Activated B cell treated with CpG ODN at 0.5 μM for 24 hours (primary cell): ENCODE measurements at regions not wholly inside any gene's neighbourhood (a gene's known extent, or its start where the extent isn't known, plus 50 kb on each side); places are given as distances from the start of the nearest gene placed in this dataset.
"Not testable (repeated sequence)": the region's sequence is repeated elsewhere in the genome, so short reads cannot be mapped to it uniquely, and the experiment has no call there.

ENCODE experiments used
- ATAC-seq: fragments of 200-7000 bp; cut with Tn5 transposase; one replicate; pipeline ENCODE4 v1.10.0; 2021; ENCODE audit warnings: low read depth, mild to moderate bottlenecking, moderate library complexity
- CTCF ChIA-PET: fragments of 350-600 bp; sonication (Branson Sonifier 250); formaldehyde crosslinking; loops from one replicate; lab custom pipeline; 2021; ENCODE audit warnings: antibody characterized with exemption; lab: Charles Lee
- POLR2A ChIA-PET: fragments of 350-600 bp; sonication (Branson Sonifier 250); formaldehyde crosslinking; loops from one replicate; lab custom pipeline; 2021; ENCODE audit warnings: antibody characterized with exemption; lab: Charles Lee
- DNase-seq: peaks from one replicate; pipeline ENCODE4 v3.0.0; 2022
- H3K27ac Mint-ChIP-seq: one replicate; pipeline ENCODE4 v1.8.0; 2020; ENCODE audit warnings: mixed read lengths
- H3K27me3 Mint-ChIP-seq: one replicate; pipeline ENCODE4 v1.8.0; 2021; ENCODE audit warnings: mixed read lengths
- H3K36me3 Mint-ChIP-seq: one replicate; pipeline ENCODE4 v1.8.0; 2021; ENCODE audit warnings: low read depth, mixed read lengths
- H3K4me1 Mint-ChIP-seq: one replicate; pipeline ENCODE4 v1.8.0; 2021; ENCODE audit warnings: mixed read lengths
- H3K4me3 Mint-ChIP-seq: one replicate; pipeline ENCODE4 v1.8.0; 2020; ENCODE audit warnings: mild to moderate bottlenecking, mixed read lengths
- H3K9me3 Mint-ChIP-seq: one replicate; pipeline ENCODE4 v1.8.0; 2020; ENCODE audit warnings: mixed read lengths
- intact Hi-C: fragments of 100-400 bp; cut with micrococcal nuclease; formaldehyde crosslinking; loops from one replicate; pipeline ENCODE4 v1.15.1; 2024
- TF ChIP-seq, protein P1 (sequence below): fragments of 200-600 bp; IDR thresholded peaks from one replicate; pipeline ENCODE4 v1.8.0; 2022; ENCODE audit warnings: antibody characterized with exemption, mild to moderate bottlenecking

DNA sequence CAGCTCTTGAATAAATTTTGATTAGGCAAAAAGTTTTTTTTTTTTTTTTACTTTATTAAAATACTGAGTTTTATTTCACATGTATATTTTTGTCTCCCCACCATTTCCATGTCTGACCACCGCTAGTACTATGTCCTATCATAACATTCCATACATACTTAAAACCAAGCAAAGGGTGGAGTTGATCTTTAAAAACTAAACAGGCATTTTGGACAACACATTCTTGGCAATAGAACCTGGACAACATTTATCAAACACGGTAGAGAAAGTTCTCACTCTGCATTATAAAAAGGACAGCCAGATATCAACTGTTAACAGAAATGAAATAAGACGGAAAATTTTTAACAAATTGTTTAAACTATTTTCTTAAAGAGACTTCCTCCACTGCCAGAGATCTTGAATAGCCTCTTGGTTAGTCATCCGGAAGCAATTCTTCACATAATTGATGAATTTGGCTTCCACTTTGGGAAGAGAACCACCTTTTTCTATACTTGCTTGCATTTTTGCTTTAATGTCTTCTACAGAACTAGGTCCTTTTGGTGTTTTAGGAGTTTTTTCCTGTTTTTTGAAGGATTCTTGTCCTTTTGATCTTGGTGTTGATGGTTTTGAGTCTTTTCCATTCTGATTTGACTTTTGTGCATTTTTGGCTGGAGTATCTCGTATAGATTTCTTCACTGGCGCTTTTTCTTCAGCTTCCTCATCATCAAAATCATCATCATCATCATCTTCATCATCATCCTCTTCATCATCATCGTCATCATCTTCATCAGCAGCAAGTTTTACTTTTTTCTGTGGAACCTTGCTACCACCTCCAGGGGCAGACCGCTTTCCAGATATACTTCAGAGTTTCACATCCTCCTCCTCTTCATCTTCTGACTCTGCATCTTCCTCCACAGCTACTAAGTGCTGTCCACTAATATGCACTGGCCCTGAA is 58.7 kb downstream of the POU5F2 start:
- DNase-seq, ATAC-seq, intact Hi-C loops, H3K4me3 Mint-ChIP-seq, H3K27me3 Mint-ChIP-seq, H3K4me1 Mint-ChIP-seq, H3K27ac Mint-ChIP-seq, CTCF ChIA-PET, H3K9me3 Mint-ChIP-seq, POLR2A ChIA-PET: not testable (repeated sequence)
- H3K36me3 Mint-ChIP-seq: peaks cover 14% of the 10 kb centered on the region

DNA sequence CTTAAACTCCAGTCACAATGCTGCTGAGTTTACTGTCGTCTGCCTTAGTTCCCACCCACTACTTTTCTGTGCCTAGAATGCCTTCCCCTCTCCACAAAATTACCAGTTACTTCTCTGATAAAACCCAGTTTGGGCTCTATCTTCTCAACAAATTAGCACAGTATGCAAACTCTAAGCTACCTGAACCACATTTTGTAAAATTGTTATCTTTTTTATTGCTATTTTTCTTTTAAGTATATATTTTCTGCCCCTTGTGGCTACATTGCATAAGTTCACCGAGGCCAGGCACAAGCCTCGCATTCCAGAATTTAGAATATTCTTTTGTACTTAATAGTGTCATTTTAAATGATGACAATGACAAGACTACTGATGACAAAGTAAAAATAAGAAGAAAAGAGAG is 60.0 kb downstream of the POU5F2 start:
- Mint-ChIP-seq H3K4me3 (no peak overlapping the region), H3K9me3 (no peaks in the 10 kb centered on the region), H3K36me3 (peaks cover 13% of the 10 kb centered on the region), H3K27ac (no peak overlapping the region), H3K27me3 (no peaks in the 10 kb centered on the region), H3K4me1 (peaks cover 7% of the 10 kb centered on the region)
- ChIA-PET POLR2A (no interaction called here), CTCF (no interaction called here)
- DNase-seq (no peak), ATAC-seq (no peak)
- TF ChIP-seq, protein P1, sequence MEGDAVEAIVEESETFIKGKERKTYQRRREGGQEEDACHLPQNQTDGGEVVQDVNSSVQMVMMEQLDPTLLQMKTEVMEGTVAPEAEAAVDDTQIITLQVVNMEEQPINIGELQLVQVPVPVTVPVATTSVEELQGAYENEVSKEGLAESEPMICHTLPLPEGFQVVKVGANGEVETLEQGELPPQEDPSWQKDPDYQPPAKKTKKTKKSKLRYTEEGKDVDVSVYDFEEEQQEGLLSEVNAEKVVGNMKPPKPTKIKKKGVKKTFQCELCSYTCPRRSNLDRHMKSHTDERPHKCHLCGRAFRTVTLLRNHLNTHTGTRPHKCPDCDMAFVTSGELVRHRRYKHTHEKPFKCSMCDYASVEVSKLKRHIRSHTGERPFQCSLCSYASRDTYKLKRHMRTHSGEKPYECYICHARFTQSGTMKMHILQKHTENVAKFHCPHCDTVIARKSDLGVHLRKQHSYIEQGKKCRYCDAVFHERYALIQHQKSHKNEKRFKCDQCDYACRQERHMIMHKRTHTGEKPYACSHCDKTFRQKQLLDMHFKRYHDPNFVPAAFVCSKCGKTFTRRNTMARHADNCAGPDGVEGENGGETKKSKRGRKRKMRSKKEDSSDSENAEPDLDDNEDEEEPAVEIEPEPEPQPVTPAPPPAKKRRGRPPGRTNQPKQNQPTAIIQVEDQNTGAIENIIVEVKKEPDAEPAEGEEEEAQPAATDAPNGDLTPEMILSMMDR: no peak
- intact Hi-C loops: no loop called here

DNA sequence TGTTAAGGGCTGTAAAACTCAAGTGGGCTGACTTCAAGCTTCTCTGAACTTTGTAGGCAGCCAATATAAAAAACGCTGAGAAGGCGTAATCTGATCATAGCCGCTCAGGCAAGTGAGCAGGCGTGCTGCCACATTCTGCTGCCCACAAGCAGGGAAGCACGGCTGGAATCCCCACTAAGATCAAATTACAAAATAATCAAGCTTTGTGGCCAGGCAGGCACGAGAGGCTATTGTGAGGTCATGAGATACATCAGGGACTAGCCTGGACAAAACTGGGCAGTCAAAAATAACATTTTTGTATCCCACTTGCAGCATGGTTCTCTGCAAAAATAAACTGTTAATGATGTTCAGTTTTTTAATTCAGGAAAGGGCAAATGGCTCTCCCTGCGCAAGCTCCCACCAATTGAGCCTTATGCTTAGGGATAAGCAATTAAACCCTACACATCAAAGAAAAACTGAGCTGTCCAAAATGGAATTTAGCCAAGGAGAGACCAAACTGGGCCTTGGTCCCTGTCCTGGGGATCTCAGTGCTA is 64.0 kb downstream of the POU5F2 start:
- ATAC-seq (no peak), DNase-seq (no peak)
- Mint-ChIP-seq H3K9me3 (no peaks in the 10 kb centered on the region), H3K4me1 (peaks cover 21% of the 10 kb centered on the region), H3K36me3 (peaks cover 11% of the 10 kb centered on the region), H3K4me3 (no peak overlapping the region), H3K27me3 (no peaks in the 10 kb centered on the region), H3K27ac (no peak overlapping the region)
- intact Hi-C loops: no loop called here
- TF ChIP-seq, protein P1: no peak
- ChIA-PET POLR2A (no interaction called here), CTCF (no interaction called here)

DNA sequence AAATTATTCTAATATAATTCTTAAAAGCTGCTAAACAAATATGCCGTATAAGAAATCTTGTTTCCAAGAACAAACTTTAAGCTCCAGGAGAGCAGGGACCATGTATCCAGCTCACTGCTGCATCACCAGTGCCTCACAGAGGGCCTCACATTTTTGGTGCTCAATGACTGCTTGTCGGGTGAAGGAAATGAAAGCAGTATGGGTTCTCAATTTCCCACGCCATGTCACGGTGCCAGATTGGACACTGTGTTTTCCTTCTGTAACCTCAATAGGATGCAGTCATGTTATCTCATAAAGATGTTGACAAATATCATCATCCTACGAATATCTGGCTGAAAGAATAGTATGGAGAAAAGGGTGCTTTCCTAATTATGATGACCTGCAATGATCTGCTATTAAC is 64.7 kb downstream of the POU5F2 start:
- ChIA-PET CTCF (no interaction called here), POLR2A (no interaction called here)
- Mint-ChIP-seq H3K4me1 (peaks cover 21% of the 10 kb centered on the region), H3K36me3 (peaks cover 11% of the 10 kb centered on the region), H3K9me3 (no peaks in the 10 kb centered on the region), H3K4me3 (no peak overlapping the region), H3K27me3 (no peaks in the 10 kb centered on the region), H3K27ac (no peak overlapping the region)
- DNase-seq (no peak), ATAC-seq (no peak)
- TF ChIP-seq, protein P1: no peak
- intact Hi-C loops: no loop called here

DNA sequence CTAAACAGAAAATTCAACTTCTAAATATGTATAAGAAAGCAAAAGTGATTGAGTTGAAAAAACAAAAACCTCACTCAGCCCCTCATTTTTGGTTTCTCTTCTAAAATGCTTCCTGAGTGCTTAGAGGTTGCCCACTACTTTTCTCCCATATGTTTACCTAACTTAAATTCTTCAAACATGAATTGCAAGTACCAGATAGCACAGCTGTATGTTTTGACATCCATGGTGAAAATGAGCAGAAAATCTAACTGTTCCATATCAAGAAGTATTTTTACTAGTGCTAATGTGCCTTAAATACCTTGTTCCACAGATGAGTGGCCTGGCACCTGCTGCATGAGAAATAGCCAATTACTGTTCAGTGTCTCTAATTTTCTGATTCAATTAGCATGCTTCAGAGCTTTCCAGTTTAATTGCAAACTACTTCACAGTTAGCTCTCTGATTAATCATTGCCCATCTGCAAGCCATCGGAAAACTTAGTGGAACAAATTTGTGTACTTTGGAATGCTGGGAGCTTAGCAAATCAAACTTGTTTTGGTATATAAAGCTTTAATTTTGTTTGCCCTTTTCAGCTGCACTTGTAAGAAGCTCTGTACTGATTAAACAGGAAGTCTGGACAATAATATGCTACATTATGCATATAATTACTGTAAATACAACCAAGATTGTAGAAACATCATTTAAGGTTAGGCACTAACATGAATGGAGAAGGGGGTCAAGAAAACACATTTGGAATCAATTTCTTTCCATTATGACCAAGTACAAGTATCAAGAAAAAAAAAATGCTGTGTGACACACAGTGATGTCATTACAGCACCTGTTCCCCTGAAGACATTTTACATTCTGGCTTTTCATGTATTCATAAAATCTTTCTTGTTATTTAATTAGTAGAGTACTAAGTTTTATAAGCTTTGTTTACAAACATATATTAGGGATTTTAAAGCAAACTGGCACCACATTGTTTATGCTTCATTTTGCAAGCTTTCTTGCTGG is 65.6 kb downstream of the POU5F2 start:
- Mint-ChIP-seq H3K4me3 (no peak overlapping the region), H3K9me3 (no peaks in the 10 kb centered on the region), H3K36me3 (peaks cover 11% of the 10 kb centered on the region), H3K27me3 (no peaks in the 10 kb centered on the region), H3K27ac (no peak overlapping the region), H3K4me1 (peaks cover 21% of the 10 kb centered on the region)
- no peak for DNase-seq
- CTCF ChIA-PET: no interaction called here
- POLR2A ChIA-PET: no interaction called here
- ATAC-seq: no peak
- intact Hi-C loops: no loop called here
- TF ChIP-seq, protein P1: no peak
